NCI-H748 treated with DMSO at 0.1 percent for 48 hours (cell line): ENCODE measurements at regions not wholly inside any gene's neighbourhood (a gene's known extent, or its start where the extent isn't known, plus 50 kb on each side); places are given as distances from the start of the nearest gene placed in this dataset.
A peak's percentile ranks its signal among the peaks of the same experiment; 100 is the strongest.
"Not testable (repeated sequence)": the region's sequence is repeated elsewhere in the genome, so short reads cannot be mapped to it uniquely, and the experiment has no call there.

Experiments
- DNase-seq: peaks from one replicate; lab custom pipeline; 2025; lab: John Stamatoyannopoulos, UW

GRCh38 chr1:60889709-60890108, 192.7 kb upstream of the NFIA start:
- no peak for DNase-seq

DNA sequence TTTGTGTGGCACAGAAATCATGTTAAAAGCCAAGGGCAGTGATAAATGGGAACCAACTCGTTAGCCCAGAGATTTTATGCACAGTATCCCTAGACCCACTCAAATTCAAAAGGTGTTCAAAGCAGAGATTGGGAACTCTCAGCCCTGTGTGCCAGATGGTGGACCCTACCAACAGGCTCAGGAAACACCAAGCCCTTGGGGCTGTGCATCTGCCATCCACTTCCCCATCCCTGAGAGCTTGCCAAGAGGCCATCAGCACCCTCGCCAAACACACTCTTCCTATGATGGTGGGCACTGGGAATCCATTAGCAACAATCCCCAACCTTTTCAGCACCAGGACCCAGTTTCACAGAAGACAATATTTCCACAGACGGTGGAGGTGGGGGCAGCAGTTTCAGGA, 194.2 kb upstream of the NFIA start:
- DNase-seq: no peak

GRCh38 chr1:60886793-60887331, 195.5 kb upstream of the NFIA start:
- no peak for DNase-seq

- no peak for DNase-seq
Measured at GRCh38 chr1:60886090-60886489, 196.3 kb upstream of the NFIA start.

DNA sequence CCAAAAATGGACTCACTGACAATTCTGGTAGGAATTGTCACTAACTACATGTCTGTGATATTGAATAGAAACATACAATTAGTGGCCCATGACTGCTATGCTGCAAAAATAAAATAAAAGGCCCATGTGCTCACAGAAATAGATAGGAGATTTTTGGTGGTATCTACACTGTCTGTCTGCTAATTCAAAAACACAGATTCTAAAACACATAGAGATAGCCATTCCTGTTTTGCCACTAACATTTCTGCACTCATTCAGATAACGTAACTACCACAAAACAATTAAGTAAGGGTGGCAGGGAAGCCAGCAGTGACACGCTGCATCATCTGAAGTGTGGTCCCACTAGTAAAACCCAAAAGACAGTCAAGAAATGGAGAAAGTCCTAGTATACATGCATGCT, 202.2 kb upstream of the NFIA start:
- DNase-seq: no peak

GRCh38 chr1:60878323-60878722, 204.0 kb upstream of the NFIA start:
- no peak for DNase-seq

- no peak for DNase-seq
Measured at GRCh38 chr1:60877376-60877775, 205.0 kb upstream of the NFIA start.

GRCh38 chr1:60876952-60877351, 205.4 kb upstream of the NFIA start:
- no peak for DNase-seq

GRCh38 chr1:60875138-60875537, 207.2 kb upstream of the NFIA start:
- DNase-seq: no peak

- DNase-seq: no peak
Measured at GRCh38 chr1:60874718-60875117, 207.6 kb upstream of the NFIA start.

GRCh38 chr1:60873396-60873795, 209.0 kb upstream of the NFIA start:
- DNase-seq: not testable (repeated sequence)

GRCh38 chr1:60872426-60873054, 209.8 kb upstream of the NFIA start:
- no peak for DNase-seq

DNA sequence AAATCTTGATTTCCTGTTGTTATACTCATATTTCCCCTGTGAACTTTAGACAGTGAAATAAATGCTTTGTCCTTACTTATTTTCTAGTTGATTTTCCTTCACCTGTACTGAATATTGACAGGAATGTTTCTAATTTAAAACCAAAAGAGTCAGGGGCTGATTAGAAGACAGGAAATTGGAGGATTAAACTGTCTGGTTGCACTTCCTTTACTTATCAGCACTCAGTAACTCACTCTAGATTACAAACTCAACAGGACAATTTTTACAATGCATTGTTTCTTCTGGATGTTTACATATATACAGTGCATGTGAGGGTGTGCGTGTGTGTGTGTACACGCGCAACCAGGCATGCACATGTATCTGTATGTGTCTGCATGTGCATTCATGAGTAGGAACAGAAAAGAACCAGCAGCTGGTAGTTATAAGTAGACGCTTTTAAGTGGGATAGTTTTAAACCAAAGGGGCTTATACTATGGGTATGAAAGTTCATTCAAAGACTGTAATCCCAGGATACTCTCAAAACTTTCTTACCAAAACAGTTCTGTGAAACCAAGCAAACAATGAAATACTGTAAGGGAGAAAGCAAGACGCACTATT, 212.0 kb upstream of the NFIA start:
- DNase-seq: no peak

- no peak for DNase-seq
Measured at GRCh38 chr1:60868901-60869663, 213.3 kb upstream of the NFIA start.

GRCh38 chr1:60867782-60868181, 214.6 kb upstream of the NFIA start:
- peak; percentile 48 for DNase-seq

DNA sequence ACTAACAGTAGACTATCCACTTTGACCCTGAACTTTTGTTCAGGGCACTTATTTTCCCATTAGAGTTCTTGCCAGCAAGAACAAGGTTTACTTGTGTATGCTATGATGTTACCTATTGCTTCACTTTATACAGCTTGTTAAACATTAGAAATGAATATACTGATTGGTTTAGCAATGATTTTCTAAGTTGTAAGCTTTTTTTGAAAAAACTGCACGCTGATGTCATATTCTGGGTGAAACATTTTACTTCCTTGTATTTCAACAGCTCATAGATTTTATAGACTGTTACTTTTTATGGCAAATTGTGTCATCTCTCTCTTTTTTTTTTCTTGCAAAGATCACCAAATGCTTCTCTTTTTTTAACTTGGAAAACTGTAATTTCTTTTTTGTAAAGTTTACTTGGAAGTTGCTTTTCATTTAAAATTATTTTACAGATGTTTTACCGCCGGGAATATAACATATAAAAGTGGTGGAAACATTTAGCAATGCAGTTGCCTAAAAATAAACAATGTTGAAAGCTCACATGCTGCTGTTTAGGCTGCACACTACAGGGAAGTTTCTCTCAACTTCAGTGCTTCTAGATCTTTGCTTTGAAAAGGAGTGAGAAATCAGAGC, 215.3 kb upstream of the NFIA start:
- no peak for DNase-seq

DNA sequence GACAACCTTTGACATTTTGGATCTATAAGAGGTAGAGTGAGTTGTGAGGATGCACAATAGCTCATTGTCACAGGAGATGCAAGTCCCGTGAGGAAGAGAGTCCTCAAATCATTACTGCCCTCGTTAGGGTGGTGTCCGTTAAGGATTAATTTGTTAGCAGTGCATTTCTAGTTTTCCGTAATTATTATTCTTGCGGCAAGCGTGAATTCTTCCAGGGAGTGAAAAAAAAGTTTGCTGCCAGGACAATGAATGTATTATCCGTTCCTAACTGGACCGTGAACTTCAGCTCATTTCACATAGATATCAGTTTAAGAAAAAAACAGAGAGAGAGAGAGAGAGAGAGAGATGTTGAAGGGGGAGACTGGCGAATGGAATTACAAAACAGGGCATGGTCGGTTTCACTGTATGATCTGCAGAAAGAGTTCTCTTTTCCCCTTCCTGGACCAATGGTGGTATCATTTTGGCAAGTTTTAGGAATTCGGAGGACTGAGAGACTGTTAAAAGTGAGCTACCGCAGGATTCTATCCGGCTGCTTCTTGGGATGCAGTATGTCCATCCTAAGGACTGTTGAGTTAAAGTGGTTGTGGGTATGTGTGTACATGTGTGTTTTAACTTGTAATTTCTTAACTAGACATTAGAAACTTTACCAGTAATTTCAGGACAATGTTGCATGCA, 216.0 kb upstream of the NFIA start:
- no peak for DNase-seq

GRCh38 chr1:60865166-60865565, 217.2 kb upstream of the NFIA start:
- DNase-seq: no peak

DNA sequence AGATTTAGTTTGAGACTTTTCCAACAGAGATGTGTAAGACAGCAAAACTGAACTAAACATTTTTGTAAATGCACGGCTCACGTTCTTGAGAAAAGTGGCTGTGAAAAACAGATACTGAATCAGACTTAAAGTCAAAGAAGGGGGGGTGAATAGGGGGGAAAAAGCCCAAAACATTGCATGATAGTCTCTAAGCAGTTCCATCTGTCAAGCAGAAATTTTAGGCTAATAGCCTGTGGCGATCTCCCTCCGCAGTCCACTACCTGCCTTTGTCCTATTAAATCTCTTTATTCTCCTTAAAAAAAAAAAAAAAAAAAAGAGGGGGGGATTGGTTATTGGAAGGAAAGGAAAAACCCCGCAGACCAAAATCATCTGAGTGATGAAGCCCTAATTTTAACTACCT, 217.6 kb upstream of the NFIA start:
- no peak for DNase-seq

- no peak for DNase-seq
Measured at GRCh38 chr1:60863131-60863530, 219.2 kb upstream of the NFIA start.

DNA sequence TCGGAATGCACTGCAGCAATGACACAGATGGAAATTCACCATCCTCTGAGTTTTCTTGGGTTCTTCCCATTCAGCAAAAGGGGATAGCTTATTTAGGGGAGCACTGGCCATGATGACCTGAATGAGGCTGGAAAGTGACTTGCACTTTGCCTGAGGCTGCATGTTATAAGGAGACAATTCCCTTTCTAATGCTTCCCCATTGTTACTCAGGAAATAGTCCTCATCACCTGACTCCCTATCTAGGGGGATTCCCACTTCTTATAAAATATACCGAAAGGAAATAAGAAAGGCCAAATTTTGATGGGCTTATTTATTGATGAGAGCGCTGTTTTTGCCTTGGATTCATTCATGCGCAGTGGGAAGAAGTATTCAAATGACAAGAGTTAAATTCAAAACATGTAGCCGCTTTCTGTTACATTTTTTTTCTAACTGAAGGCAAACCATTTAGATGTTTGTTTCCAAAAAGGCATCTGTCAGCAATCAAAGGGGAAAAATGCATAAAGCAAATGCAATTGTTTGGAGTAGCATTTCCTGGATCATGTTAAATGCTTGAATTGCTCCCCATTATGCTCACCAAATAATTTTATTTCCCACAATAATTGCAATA, 220.3 kb upstream of the NFIA start:
- DNase-seq: no peak

DNA sequence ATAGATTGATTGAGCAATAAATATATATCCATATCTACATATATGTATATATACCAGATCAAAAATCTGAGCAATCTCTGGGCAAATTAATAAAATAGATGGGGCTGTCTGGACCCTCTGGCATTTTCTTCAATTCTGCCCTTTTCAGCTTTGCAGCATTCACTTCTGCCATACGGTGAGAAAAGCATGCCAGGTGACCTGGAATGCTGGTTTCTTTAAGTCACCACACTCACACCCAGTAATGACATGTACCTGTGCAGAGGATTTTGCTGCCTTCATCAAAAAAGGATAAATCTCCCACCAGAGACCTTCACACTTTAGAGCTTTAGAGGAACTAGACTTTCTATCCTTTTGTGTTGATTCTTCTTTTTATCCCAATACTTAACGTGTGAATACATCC, 223.2 kb upstream of the NFIA start:
- no peak for DNase-seq
